Natural killer cell (primary cell): ENCODE measurements at regions not wholly inside any gene's neighbourhood (a gene's known extent, or its start where the extent isn't known, plus 50 kb on each side); places are given as distances from the start of the nearest gene placed in this dataset.

Experiments used
- ATAC-seq, 3 donors: fragments of 150-1000 bp in 2 of 3; fragments of 200-7000 bp in 1 of 3; cut with Tn5 transposase; 1 replicate in 1 of 3; 2 replicates in 2 of 3; pipeline ENCODE4 v1.10.0; 2021; ENCODE audit warnings: mild to moderate bottlenecking in 2 of 3, moderate library complexity in 2 of 3
- DNase-seq, 2 donors: peaks; one replicate each; pipeline versions ENCODE4 v3.0.0 to v3.0.0-alpha.2; 2013 to 2021; ENCODE audit warnings: mixed read lengths in 1 of 2
- H3K27ac ChIP-seq: one replicate; pipeline ENCODE4 v1.5.1; 2013; ENCODE audit warnings: mild to moderate bottlenecking, low read length
- H3K27me3 ChIP-seq: one replicate; pipeline ENCODE4 v1.6.1; 2013; ENCODE audit warnings: low read length; ENCODE audit not compliant: control insufficient read depth, insufficient read depth
- H3K36me3 ChIP-seq: one replicate; pipeline ENCODE4 v1.6.1; 2013; ENCODE audit warnings: low read length; ENCODE audit not compliant: control insufficient read depth, insufficient read depth
- H3K4me1 ChIP-seq: one replicate; pipeline ENCODE4 v1.6.1; 2013; ENCODE audit warnings: low read length; ENCODE audit not compliant: control insufficient read depth, insufficient read depth
- H3K4me3 ChIP-seq: one replicate; pipeline ENCODE4 v1.5.1; 2013; ENCODE audit warnings: low read length
- H3K9me3 ChIP-seq: one replicate; pipeline ENCODE4 v1.6.1; 2013; ENCODE audit warnings: low read length; ENCODE audit not compliant: control insufficient read depth, insufficient read depth
- H3K27ac Mint-ChIP-seq, 2 donors: one replicate each; pipeline ENCODE4 v1.8.0; 2022; ENCODE audit warnings: mild to moderate bottlenecking in 2 of 2, mixed read lengths in 2 of 2, moderate library complexity in 1 of 2
- H3K27me3 Mint-ChIP-seq, 2 donors: one replicate each; pipeline ENCODE4 v1.8.0; 2022; ENCODE audit warnings: low read depth in 2 of 2, mixed read lengths in 2 of 2
- H3K36me3 Mint-ChIP-seq: one replicate; pipeline ENCODE4 v1.8.0; 2022; ENCODE audit warnings: mixed read lengths
- H3K4me1 Mint-ChIP-seq, 2 donors: one replicate each; pipeline ENCODE4 v1.8.0; 2022; ENCODE audit warnings: mixed read lengths in 2 of 2
- H3K4me3 Mint-ChIP-seq: one replicate; pipeline ENCODE4 v1.8.0; 2022; ENCODE audit warnings: mild to moderate bottlenecking, moderate library complexity, mixed read lengths
- H3K9me3 Mint-ChIP-seq, 2 donors: one replicate each; pipeline ENCODE4 v1.8.0; 2022; ENCODE audit warnings: mixed read lengths in 2 of 2
- WGBS: methylation state at CpG from one replicate; pipeline ENCODE4 v1.1.7; 2013; ENCODE audit warnings: missing lambda C conversion rate; ENCODE audit not compliant: insufficient coverage; 5-methylcytosine and 5-hydroxymethylcytosine counted together
- intact Hi-C: fragments of 100-400 bp; cut with micrococcal nuclease; formaldehyde crosslinking; loops from one replicate; pipeline ENCODE4 v1.14.2; 2022
- TF ChIP-seq, protein P1 (sequence below): fragments of 200-600 bp; IDR thresholded peaks from one replicate; pipeline ENCODE4 v1.8.0; 2022; ENCODE audit warnings: antibody characterized with exemption

DNA sequence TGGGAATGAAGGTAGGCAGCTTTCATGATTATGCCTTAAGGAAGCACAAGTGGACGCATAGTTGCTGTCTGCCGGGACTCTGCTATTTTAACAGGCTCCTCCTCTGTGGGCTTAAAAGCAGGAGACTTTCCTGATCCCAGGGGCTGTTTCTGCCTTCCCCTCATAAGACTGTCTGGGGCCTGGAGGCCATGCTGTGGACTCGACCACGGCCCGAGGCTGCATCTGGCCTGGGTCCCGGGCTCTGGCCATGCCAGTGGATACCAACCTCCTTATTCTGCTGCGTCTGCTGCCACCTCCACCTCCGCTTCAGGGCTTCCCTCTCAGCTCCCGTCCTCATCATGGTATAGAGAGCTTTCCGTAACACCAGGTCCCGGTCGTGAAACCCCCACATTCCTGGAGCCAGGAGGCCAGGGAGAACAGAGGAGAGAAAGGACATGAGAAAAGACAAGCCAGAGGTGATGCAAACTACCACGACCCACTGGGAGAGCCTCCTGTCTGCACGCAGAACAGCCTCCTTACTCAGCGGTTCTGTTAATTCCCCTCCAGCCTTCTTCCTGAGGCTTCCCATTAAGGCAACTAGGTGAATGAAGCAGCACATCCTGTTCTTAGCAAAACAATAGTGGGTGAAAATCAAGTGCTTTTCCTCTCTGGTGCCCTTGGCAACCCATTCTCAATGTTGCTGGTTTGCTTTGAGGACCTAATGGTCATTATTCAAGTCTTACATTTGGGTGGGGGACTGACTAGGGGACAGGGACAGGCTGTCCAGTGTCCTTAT, 200.5 kb downstream of the KLF13 start:
- no peaks in the 10 kb centered on the region for H3K4me1 ChIP-seq
- peaks cover 0 to 21% of the 10 kb centered on the region in 2 donors for H3K27me3 Mint-ChIP-seq
- H3K27ac ChIP-seq: no peak overlapping the region
- H3K4me1 Mint-ChIP-seq: no peaks in the 10 kb centered on the region
- no peak overlapping the region for H3K4me3 ChIP-seq
- H3K9me3 ChIP-seq: no peaks in the 10 kb centered on the region
- intact Hi-C loops: no loop called here
- DNase-seq: no peak
- H3K27me3 ChIP-seq: no peaks in the 10 kb centered on the region
- ATAC-seq: no peak
- H3K36me3 ChIP-seq: no peaks in the 10 kb centered on the region
- TF ChIP-seq, protein P1, sequence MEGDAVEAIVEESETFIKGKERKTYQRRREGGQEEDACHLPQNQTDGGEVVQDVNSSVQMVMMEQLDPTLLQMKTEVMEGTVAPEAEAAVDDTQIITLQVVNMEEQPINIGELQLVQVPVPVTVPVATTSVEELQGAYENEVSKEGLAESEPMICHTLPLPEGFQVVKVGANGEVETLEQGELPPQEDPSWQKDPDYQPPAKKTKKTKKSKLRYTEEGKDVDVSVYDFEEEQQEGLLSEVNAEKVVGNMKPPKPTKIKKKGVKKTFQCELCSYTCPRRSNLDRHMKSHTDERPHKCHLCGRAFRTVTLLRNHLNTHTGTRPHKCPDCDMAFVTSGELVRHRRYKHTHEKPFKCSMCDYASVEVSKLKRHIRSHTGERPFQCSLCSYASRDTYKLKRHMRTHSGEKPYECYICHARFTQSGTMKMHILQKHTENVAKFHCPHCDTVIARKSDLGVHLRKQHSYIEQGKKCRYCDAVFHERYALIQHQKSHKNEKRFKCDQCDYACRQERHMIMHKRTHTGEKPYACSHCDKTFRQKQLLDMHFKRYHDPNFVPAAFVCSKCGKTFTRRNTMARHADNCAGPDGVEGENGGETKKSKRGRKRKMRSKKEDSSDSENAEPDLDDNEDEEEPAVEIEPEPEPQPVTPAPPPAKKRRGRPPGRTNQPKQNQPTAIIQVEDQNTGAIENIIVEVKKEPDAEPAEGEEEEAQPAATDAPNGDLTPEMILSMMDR: no peak
- WGBS: 82% methylated on average over 15 of the region's 15 CpGs
- no peaks in the 10 kb centered on the region for H3K9me3 Mint-ChIP-seq
- no peak overlapping the region for H3K27ac Mint-ChIP-seq
- no peak overlapping the region for H3K4me3 Mint-ChIP-seq
- no peaks in the 10 kb centered on the region for H3K36me3 Mint-ChIP-seq

- WGBS: 97% methylated on average over 2 of the region's 2 CpGs
- no peaks in the 10 kb centered on the region for H3K4me1 ChIP-seq
- H3K27me3 ChIP-seq: no peaks in the 10 kb centered on the region
- TF ChIP-seq, protein P1: no peak
- DNase-seq (no peak), ATAC-seq (no peak)
- no peaks in the 10 kb centered on the region for H3K9me3 Mint-ChIP-seq
- no peaks in the 10 kb centered on the region for H3K36me3 ChIP-seq
- H3K27ac Mint-ChIP-seq: no peak overlapping the region
- no peak overlapping the region for H3K4me3 Mint-ChIP-seq
- no peaks in the 10 kb centered on the region for H3K4me1 Mint-ChIP-seq
- H3K27ac ChIP-seq: no peak overlapping the region
- intact Hi-C loops: no loop called here
- H3K9me3 ChIP-seq: no peaks in the 10 kb centered on the region
- no peaks in the 10 kb centered on the region for H3K36me3 Mint-ChIP-seq
- no peak overlapping the region for H3K4me3 ChIP-seq
- peaks cover under 1 to 29% of the 10 kb centered on the region in 2 donors for H3K27me3 Mint-ChIP-seq
These were observed 202.2 kb downstream of the KLF13 start for GRCh38 chr15:31528846-31529245.

DNA sequence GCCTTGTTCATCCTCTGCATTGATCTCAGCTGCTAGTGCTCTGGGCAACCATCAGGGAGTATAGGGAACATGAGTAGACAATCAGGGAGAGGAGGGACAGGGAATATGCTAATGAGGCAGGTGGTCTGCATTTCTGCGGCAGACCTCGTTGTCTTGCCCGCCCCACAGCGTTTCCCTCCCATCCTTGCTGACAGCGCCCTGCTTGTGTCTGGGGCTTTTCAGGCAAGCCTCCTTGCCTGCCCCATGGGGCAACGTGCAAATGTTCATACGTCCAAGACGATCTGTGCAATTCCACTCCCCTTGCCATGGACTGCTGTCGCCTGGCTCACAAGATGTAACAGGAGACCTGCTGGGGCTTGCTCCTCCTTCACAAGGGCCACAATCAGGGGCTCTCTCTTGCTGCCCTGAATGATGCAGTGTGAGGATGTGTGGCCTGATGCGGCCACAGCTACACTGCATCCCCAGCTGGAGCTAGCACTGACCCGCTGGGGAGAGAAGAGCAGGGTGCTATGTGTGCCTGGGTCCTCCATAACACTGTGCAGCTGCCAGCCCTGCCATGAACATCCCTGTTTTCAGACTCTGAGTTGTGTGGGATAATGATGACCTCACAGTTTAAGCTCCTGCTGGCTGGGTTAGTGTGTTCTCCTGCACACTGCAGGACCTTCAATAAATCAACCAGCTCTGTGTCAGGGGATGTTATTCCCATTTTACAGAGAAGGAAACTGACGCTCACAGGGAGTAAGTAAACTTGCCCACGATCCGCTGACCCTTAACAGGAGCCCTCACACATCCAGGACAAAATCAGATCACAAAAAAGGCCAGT, 211.3 kb downstream of the KLF13 start:
- no peak overlapping the region for H3K27ac Mint-ChIP-seq
- Histone ChIP-seq H3K27me3 (peaks cover 10% of the 10 kb centered on the region), H3K9me3 (no peaks in the 10 kb centered on the region), H3K27ac (no peak overlapping the region), H3K36me3 (no peaks in the 10 kb centered on the region), H3K4me1 (no peaks in the 10 kb centered on the region), H3K4me3 (no peak overlapping the region)
- 87% methylated on average over 12 of the region's 14 CpGs for WGBS
- peaks cover 39 to 67% of the 10 kb centered on the region in 2 donors for H3K27me3 Mint-ChIP-seq
- no peaks in the 10 kb centered on the region for H3K36me3 Mint-ChIP-seq
- no peak for DNase-seq
- intact Hi-C loops: no loop called here
- TF ChIP-seq, protein P1: no peak
- ATAC-seq: no peak
- H3K9me3 Mint-ChIP-seq: no peaks in the 10 kb centered on the region
- H3K4me1 Mint-ChIP-seq: no peaks in the 10 kb centered on the region
- H3K4me3 Mint-ChIP-seq: no peak overlapping the region
